HG03439 (cell line): ENCODE measurements at regions not wholly inside any gene's neighbourhood (a gene's known extent, or its start where the extent isn't known, plus 50 kb on each side); places are given as distances from the start of the nearest gene placed in this dataset.
A peak's percentile ranks its signal among the peaks of the same experiment; 100 is the strongest.
"Not testable (repeated sequence)": the region's sequence is repeated elsewhere in the genome, so short reads cannot be mapped to it uniquely, and the experiment has no call there.

Experiments
- ATAC-seq: cut with Tn5 transposase; IDR thresholded peaks from one replicate; pipeline ENCODE4 v1.9.1; 2021; ENCODE audit warnings: mild to moderate bottlenecking, moderate library complexity; ENCODE audit not compliant: unreplicated experiment

DNA sequence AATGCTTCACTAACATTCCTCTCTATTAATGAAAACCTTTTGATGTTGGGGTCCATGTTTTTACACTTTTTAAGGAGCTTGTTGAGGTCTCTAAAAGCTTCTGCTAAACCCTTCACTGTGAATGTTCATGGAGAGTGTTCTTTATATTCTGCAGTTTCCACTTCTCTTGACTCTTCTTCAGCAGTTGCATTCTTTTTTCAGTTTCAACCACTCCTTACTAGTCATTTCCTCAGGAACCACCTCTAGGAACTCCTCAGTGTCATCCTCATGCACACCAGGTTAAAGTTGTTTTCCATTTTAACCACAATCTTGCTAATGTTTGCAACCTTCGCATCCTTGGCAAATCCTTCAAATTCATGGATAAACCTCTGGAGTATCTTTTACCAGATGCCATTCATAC, 821.6 kb downstream of the ANKRD7 start:
- ATAC-seq: no peak

DNA sequence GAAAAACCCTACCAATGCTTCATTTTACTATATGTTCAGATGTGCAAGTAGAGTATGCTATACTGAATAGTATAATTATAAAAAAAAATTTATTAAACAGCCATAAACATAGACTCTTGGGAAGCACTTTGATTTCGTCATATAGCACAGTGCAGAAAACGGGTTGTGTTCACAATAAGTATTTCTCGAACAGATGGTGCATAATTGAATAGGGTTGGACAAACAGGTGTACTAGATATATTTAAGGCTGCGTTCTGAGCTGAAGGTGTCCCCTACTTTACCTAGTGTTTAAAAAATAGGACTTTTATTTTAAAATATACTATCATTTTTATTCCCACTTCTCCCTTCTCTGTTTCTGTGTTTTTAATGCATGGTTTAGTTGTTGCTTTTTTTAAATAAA, 841.5 kb downstream of the ANKRD7 start:
- ATAC-seq: no peak

DNA sequence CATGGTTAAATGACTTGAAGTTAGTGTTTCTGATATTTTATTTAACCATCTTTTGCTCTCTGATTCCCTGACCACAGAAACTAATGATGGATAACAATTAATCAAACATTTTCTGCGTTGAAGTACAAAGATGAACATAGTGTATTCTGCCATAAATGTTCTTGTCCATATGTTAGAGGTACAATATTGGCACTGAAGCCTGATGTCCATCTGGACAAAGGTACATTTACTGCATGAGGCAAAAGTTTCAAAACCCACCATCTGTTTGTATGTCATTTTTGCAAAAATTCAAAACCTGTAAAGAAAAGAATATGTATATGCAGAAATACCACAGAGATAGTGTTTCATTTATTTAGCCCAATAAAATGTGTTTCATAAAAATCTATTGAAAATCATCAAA, 861.5 kb downstream of the ANKRD7 start:
- ATAC-seq: no peak

DNA sequence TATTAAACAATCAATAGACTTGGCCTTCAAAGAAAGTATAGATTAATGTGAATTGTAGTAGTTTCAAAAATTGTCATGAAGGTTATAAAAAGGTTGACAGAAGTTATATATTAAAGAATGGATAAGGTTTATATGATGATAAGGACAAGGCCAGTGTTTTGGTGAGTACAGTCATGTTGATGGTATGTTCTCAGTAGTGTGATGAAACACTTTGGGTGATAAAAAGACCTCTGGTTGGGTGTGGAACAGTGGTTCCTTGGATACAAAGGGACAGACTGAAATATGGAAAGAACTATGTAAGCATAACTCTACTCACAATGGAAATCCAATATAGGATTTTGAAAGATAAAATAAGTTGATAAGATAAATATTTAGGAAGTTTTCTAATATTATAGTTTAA, 866.3 kb downstream of the ANKRD7 start:
- ATAC-seq: no peak

DNA sequence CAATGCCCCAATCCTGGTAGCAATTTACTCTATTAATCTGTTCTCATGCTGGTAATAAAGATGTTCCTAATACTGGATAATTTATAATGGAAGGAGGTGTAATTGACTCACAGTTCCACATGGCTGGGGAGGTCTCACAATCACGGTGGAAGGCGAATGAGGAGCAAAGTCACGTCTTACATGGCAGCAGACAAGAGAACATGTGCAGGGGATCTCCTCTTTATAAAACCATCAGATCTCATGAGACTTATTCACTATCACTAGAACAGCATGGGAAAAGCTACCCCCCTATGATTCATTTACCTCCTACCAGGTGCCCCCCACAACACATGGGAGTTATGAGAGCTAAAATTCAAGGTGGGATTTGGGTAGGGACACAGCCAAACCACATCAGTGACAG, 872.2 kb downstream of the ANKRD7 start:
- ATAC-seq: no peak

DNA sequence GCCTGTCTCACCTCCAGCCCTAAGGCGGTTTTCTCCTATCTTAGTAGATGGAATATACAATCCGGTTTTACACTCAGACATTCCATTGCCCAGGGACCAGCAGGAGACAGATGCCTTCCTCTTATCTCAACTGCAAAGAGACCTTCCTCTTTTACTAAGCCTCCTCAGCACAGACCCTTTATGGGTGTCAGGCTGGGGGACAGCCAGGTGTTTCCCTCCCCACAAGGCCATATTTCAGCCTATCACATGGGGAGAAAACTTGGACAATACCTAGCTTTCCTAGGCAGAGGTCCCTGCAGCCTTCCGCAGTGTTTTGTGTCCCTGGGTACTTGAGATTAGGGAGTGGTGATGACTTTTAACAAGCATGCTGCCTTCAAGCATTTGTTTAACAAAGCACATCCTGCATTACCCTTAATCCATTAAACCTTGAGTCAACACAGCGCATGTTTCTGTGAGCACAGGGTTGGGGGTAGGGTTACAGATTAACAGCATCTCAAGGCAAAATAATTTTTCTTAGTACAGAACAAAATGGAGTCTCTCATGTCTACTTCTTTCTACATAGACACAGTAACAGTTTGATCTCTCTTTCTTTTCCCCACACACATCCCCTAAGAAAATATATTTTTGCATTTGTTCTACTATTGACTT, 876.2 kb downstream of the ANKRD7 start:
- not testable (repeated sequence) for ATAC-seq

DNA sequence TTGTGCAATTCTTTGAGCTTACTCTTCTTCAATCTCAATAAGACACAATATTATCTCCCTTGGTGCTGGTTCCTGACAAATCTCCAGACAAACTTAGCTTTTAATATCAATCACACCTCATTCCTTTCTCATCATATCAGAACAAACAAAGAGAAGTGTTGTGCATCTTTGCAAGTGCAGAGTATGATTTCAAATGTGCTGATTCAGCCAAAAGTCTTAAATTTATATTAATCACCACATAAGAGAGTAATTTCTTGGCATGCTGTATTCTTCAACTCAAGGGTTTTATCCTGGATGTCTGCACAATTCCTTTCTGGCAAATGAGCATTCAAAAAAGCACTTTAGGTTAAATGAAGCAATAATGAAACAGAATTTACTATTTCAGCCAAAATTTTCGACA, 877.8 kb downstream of the ANKRD7 start:
- no peak for ATAC-seq

DNA sequence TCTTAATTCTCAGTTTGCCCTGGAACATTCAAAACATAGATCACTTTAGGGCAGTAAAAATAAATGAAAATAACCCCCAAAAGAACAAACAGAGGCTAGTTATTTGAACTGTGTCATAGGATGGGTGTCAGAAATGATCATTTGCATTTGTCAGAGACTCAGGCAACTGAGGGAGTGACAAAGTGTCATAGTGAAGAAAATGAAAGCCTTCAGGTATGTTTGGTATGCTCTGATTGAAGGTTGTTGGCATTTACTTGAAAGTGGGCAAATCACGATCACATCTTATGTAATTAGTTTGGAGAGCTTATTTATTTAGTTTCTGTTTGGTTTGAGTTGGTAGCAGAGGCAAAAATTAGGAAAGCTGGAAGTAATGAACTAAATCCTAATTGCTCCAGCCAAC, 880.9 kb downstream of the ANKRD7 start:
- no peak for ATAC-seq

DNA sequence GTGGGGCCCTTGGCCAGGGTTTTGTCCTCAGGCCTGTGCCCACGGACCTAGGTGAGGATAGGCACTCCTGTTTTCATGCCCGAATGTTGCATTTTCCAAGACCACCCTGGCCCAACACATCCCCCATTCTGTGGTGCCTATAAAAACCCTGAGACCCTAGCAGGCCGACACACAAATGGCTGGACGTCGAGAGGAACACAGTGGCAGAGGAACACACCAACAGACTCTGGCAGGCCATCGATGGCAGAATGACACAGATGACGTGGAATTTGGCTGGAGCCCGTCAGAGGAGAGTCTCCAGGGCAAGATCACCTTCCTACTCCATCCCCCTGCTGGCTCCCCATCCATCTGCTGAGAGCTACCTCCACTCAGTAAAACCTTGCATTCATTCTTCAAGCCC, 898.8 kb downstream of the ANKRD7 start:
- ATAC-seq: no peak

DNA sequence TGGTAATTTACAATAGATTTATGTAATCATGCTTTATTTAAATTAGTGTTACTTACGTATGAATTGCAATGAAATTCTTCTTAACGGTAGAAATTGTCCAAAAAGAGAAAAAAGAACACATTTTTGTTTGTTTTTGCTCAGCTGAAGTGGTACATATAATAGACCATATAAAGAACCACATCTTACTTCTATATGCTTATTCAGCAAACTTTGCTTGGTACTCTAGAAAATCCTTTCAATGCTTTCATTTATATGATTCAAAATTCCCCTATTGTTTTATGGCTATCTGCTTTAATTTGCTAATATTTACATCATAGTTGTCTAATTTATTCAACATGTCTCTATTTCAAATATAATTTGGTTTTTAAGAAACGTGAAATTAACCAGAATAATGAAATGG, 903.2 kb downstream of the ANKRD7 start:
- ATAC-seq: no peak

DNA sequence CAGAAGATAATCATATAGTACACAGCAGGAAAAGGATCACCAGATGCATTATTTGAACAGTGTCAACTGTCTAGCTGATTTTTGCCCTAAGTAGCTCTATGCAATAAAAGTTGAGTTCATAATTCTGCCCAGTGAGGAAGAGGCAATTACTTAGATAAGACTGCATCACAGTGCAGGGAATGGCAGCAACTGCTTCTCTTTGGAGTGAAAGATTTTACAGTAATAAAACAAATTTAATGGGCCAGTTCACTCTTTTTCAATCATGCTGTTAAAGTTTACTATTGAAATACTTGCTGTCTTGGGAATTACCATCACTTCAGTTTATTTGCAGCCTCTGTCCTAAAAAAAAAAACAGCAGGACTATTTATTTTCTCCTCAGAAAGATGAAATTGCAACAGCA, 907.9 kb downstream of the ANKRD7 start:
- no peak for ATAC-seq

DNA sequence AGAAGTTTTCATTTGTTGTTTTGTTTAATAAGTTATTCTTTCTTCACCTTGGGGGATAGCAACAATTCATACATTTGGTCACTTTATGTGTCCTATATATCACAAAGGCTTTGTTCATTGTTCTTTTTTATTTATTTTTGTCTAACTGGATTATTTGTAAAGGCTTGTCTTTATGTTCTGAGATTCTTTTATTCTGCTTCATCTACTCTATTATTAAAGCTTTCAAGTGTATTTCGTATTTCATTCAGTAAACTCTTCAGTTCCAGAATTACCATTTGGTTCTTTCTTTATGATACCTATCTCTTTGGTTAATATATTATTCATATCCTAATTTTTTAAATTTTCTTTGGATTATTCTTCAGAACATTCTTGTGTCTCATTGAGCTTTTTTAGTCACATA, 942.9 kb downstream of the ANKRD7 start:
- ATAC-seq: no peak

DNA sequence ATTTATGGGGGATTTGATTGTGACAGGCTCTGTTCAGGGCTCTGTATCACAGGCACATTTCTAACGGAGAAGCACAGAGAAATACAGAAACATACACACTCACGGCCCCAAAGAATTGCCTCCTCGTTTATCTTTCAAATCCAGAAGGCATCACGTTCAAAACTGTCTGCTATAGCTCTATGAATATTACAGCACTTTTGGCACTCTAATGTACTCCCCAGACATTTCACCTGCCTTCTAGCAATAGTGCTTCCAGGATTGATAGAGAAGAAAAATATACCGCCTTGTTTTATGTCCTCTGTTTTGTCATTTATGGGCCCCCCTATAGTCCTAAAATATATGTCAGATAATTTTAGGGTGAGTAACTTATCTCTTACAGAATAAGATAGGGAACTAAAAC, 947.5 kb downstream of the ANKRD7 start:
- ATAC-seq: no peak

DNA sequence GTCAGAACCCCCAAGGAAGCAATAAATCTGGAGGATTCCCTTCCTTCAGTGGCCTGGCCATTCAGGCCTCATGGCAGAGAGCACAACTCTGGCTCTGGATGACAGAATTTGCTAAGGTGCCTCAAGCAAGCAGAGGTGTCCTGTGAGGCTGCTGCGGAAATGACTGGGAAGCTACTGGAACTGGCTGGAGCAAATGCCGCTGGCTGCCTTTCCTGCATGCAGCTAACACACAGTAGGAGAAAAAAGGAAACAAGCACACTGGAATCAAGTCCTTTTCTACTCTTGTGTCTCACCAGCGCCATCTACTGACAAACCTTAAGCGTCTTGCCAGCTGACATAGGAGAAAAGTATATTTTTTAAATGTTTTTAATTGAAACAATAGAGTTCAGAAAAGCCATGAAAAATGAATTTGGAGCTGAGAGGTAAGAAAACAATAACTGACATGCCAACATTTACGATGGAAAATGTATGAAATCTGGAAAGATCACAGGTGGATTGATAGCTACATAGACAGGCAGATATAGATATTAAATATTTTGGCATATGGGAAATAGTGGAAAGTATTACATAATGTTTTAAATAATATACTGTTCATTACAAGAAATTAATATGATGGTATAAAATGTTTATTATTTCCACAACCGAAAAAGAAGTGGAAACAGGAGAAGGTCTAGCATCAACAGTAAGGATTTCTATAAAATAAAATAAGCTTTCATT, 951.6 kb downstream of the ANKRD7 start:
- peak; percentile 60 for ATAC-seq

DNA sequence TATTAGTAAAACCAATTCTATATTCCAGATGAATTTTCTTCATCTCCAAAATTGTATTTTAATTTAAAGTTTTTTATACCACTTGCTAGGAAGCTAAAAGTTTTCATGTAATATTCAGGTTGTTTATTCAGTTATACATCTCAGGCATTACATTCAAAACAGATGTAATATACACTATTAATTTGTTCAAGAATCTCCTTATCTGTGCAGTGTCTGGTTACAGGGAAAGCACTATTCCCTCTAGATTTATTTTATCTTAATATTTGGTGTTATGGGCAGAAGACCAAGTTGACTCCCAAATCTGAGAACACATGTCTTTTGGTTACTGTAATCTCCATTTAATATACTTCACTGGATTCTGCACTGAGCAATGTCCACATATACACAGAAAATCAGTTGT, 953.4 kb downstream of the ANKRD7 start:
- no peak for ATAC-seq

DNA sequence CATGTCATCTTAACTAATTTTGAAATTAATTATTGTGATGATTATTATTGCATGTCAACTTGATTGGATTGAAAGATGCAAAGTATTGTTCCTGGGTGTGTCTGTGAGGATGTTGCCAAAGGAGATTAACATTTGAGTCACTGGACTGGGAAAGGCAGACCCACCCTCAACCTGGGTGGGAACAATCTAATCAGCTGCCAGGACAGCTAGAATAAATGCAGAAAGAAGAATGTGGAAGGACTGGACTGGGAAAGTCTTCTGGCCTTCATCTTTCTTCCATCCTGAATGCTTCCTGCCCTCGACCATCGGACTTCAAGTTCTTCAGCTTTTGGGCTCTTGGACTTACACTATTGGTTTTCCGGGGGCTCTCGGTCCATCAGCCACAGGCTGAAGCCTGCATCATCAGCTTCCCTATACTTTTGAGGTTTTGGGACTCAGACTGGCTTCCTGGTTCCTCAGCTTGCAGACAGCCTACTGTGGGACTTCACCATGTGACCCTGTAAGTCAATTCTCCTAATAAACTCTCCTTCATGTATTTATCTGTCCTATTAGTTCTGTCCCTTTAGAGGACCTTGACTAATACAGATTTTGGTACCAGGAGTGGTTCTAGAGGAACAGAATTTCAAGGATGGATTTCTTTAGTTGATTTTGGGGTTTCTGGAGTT, 959.8 kb downstream of the ANKRD7 start:
- no peak for ATAC-seq

DNA sequence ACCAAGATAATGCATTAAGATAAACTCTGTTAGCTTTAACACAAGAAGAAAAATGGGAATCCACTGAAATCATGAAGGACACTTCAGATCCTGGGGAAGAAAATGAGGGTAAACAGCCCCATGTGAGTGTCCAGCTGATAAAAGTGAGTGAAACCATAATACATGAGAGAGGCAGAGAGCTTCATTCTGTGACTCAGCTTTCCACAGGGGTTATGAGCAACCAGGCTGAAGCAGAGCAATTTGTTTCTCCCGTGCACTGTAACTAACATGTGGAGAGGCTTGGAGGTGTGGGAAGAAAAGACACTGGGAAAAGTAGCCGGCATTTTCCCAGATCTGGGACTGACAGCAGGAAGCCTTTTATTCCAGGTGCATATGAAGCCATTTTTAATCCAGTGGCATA, 971.7 kb downstream of the ANKRD7 start:
- no peak for ATAC-seq

DNA sequence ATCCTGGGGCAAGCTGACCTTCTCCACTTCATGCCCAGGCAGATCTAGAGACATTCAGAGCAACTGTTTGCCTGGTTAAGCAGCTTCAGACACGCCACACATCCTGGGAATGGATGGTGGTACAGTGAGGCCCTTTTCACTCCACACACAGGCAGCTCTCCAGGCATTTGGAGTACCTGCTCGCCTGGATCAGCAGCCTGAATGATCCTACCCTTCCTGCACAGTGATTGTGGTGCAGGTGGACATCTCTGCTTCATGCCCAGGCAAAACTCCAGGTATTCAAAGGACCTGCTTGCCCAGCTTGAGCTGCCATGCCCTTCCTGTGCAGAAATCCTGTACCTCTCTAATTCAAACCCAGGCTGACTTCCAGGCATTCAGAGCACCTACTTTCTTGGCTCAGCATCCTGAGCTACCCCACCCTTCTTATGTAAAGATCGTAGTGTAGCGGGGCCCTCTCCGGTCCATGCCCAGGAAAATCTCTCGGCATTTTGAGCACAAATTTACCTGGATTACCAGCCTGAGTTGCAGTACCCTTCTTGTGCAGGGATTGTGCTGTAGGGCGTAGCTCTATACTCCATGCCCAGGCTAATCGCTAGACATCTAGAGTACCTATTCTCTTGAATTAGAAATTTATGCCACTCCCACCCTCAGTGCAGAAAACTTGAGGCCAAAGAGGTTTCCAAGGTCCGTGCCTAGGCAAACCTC, 972.8 kb downstream of the ANKRD7 start:
- ATAC-seq: no peak

DNA sequence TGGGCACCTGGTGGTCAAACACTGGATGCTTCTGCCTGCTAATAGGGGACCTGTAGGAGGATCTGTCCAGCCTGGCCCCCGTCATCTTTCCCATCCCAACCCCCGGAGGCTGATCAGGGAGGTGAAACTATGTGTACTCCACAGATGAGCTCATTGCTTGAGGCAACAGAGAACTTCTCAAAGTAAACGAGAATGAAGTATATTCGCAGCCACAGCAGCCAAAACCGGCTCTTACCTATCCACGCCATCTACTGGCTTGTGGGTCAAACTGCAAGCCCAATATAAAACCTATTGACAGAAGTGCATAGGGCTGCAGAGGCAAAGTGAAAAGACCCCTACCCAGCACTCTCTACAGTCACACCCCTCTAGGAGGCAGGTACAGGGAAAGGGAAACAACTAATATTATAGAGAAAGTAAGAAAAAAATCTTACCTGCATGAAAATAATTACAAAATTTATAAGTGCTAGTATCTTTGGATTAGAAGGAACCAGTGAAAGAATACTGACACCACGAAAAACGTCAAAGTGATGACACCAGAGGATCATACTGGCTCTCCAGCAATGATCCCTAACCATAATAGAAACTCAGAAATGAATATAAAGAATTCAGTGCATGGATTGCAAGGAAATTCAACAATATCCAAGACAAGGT, 973.5 kb downstream of the ANKRD7 start:
- ATAC-seq: peak; percentile 97

DNA sequence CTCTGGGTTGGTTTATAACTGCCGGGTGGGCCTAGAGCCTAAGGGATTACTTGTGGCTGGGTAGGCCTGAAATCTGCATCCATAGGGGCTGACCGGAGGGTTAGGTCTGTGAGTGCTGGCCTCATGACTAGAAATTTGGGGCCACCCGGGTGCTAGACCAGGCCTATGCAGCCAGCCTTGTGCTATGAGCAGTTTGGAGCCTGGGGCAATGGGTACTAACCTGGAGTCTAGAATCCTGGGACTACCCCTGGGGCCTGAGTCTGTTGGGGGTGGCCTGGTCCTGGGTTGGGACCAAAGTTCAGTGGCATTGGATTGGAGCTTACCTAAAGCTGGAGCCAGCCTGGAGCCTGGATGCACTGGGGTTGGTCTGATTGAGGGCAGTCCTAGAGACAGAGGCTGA, 995.2 kb downstream of the ANKRD7 start:
- ATAC-seq: no peak

DNA sequence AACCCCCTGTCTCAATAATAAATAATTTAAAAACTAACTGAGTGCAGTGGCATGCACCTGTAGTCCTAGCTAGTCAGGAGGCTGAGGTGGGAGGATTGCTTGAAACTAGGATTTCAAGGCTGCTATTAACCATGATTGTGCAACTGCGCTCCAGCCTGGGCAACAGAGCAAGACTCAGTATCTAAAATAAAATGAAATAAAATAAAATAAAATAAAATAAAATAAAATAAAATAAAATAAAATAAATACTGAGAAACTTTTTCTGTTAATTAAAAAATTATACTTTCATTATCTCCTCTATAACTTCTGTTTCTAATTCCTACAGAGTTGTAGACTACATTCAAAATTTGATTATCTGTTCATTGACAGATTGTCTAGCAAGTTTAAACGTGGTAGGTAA, 999.4 kb downstream of the ANKRD7 start:
- ATAC-seq: no peak
